ENCODE measurements at regions not wholly inside any gene's neighbourhood (a gene's known extent, or its start where the extent isn't known, plus 50 kb on each side); places are given as distances from the start of the nearest gene placed in this dataset.

- TF ChIP-seq POLR2A (IDR thresholded peaks at IDR 0.05; ENCODE audit: low read depth, low read length) (no peak), POLR2AphosphoS5 (IDR thresholded peaks at IDR 0.05; ENCODE audit: low read depth, low read length) (no peak), TAF1 (IDR thresholded peaks at IDR 0.05; ENCODE audit: borderline replicate concordance, low read depth, low read length) (no peak)
These were observed 209.5 kb downstream of the HERPUD2 start for GRCh38 chr7:35485436-35485835.
